ENCODE measurements at regions not wholly inside any gene's neighbourhood (a gene's known extent, or its start where the extent isn't known, plus 50 kb on each side); places are given as distances from the start of the nearest gene placed in this dataset.
"Not testable (repeated sequence)": the region's sequence is repeated elsewhere in the genome, so short reads cannot be mapped to it uniquely, and the experiment has no call there.

- not testable (repeated sequence) for H3K36me3 ChIP-seq; H3K27me3 ChIP-seq; H3K4me1 ChIP-seq; H3K4me3 ChIP-seq (ENCODE audit: low read depth, low read length); DNase-seq; H3K9me3 ChIP-seq
Measured at GRCh38 chr22:10934704-10935103, 4593.3 kb upstream of the OR11H1 start.

- no peak overlapping the region for H3K4me3 ChIP-seq (ENCODE audit: low read depth, low read length)
- no peak for TF ChIP-seq CTCF (IDR thresholded peaks at IDR 0.05; ENCODE audit: low read depth, low read length)
- H3K36me3 ChIP-seq = no peaks in the 10 kb centered on the region
- no peaks in the 10 kb centered on the region for H3K4me1 ChIP-seq
- DNase-seq = peak; percentile 19
- H3K27me3 ChIP-seq = no peaks in the 10 kb centered on the region
- peaks cover 4% of the 10 kb centered on the region for H3K9me3 ChIP-seq
Measured at GRCh38 chr22:10961043-10961860, 4566.7 kb upstream of the OR11H1 start.

- not testable (repeated sequence) for DNase-seq; H3K4me3 ChIP-seq (ENCODE audit: low read depth, low read length); H3K27me3 ChIP-seq; H3K36me3 ChIP-seq; H3K9me3 ChIP-seq; H3K4me1 ChIP-seq
Measured at GRCh38 chr22:10961861-10962255, 4566.1 kb upstream of the OR11H1 start.
